ENCODE measurements at regions not wholly inside any gene's neighbourhood (a gene's known extent, or its start where the extent isn't known, plus 50 kb on each side); places are given as distances from the start of the nearest gene placed in this dataset.

DNA sequence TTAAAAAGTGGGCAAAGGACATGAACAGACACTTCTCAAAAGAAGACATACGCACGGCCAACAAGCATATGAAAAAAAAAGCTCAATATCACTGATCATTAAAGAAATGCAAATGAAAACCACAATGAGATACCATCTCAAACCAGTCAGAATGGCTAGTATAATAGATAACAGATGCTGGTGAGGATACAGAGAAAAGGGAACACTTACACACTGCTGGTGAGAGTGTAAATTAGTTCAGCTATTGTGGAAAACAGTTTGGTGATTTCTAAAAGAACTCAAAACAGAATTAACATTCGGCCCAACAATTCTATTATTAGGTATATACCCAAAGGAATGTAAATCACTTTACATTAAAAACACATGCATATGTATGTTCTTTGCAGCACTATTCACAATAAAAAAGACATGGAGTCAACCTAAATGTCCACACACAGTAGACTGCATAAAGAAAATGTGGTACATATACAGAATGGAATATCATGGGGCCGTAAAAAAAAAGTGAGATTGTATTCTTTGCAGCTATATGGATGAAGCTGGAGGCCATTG lies 1569.0 kb downstream of the OLFM4 start:
- intact Hi-C loops (cut with DNase I; ENCODE audit: low total_unique reads): no loop called here
- 87 to 97% (median 92%) methylated on average over 4 of the region's 4 CpGs for WGBS, 5 donors
- TF ChIP-seq POLR2AphosphoS5 (IDR thresholded peaks at IDR 0.05) (no peak), EP300 (IDR thresholded peaks at IDR 0.05) (no peak), POLR2A (IDR thresholded peaks at IDR 0.05) (no peak)
- TF ChIP-seq, protein P1, sequence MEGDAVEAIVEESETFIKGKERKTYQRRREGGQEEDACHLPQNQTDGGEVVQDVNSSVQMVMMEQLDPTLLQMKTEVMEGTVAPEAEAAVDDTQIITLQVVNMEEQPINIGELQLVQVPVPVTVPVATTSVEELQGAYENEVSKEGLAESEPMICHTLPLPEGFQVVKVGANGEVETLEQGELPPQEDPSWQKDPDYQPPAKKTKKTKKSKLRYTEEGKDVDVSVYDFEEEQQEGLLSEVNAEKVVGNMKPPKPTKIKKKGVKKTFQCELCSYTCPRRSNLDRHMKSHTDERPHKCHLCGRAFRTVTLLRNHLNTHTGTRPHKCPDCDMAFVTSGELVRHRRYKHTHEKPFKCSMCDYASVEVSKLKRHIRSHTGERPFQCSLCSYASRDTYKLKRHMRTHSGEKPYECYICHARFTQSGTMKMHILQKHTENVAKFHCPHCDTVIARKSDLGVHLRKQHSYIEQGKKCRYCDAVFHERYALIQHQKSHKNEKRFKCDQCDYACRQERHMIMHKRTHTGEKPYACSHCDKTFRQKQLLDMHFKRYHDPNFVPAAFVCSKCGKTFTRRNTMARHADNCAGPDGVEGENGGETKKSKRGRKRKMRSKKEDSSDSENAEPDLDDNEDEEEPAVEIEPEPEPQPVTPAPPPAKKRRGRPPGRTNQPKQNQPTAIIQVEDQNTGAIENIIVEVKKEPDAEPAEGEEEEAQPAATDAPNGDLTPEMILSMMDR (IDR thresholded peaks at IDR 0.05): no peak
- H3K27ac ChIP-seq: no peak overlapping the region
- H3K36me3 ChIP-seq: no peaks in the 10 kb centered on the region
- H3K27me3 ChIP-seq: no peaks in the 10 kb centered on the region
- H3K4me3 ChIP-seq: no peak overlapping the region
- no peaks in the 10 kb centered on the region for H3K4me1 ChIP-seq
- peaks cover 0 to 19% (median 0%) of the 10 kb centered on the region in 4 donors for H3K9me3 ChIP-seq
- DNase-seq: no peak

DNA sequence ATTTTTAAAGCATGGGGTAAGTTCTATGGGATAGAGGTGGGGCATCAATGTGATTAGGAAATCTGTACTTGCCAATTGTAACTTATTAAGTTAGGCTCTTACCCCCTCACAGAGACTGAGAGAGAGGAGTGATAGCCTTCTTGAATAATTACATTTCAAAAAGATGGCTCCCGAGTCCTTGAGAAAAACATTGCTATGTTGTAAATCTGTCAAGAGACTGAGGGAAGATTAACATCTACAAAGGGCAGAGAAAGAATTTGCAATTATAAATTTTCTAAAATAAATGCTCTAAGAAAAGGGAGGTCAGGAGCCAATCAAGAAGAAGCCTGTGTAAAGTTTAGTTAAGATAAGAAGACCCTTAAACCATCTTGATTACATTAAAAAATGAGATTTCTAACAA lies 1570.8 kb downstream of the OLFM4 start:
- intact Hi-C loops (cut with DNase I; ENCODE audit: low total_unique reads): no loop called here
- Histone ChIP-seq H3K27ac (no peak overlapping the region), H3K9me3 (peaks cover 0 to 10% (median 0%) of the 10 kb centered on the region in 4 donors), H3K4me1 (no peaks in the 10 kb centered on the region), H3K27me3 (no peaks in the 10 kb centered on the region), H3K36me3 (no peaks in the 10 kb centered on the region), H3K4me3 (no peak overlapping the region)
- WGBS, 5 donors: 41 to 68% (median 43%) methylated on average over 1 of the region's 1 CpG
- no peak for DNase-seq
- TF ChIP-seq POLR2A (IDR thresholded peaks at IDR 0.05) (no peak), POLR2AphosphoS5 (IDR thresholded peaks at IDR 0.05) (no peak), EP300 (IDR thresholded peaks at IDR 0.05) (no peak)
- TF ChIP-seq, protein P1 (IDR thresholded peaks at IDR 0.05): no peak

DNA sequence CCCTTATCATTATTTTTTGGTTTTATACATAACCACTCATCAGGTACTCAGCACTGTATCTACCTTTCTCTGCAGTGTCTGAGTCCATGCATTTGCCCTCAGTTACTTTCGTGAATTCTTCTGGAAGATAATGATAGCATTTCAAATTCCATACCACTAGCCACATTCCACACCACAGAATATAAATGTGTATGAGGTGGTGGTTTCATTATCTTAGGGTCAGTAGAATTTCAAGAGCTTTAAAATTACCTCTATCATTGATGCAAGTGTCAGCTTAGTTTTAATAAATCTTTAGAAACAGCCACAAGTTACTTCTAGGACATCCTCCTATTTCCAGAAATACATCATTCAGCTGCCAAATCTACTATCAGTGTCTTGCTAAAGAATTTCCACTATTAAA lies 1578.3 kb downstream of the OLFM4 start:
- 72 to 86% (median 73%) methylated on average over 1 of the region's 1 CpG for WGBS, 5 donors
- Histone ChIP-seq H3K27ac (no peak overlapping the region), H3K27me3 (no peaks in the 10 kb centered on the region), H3K9me3 (peaks cover 0 to 3% (median 0%) of the 10 kb centered on the region in 4 donors), H3K36me3 (no peaks in the 10 kb centered on the region), H3K4me1 (no peaks in the 10 kb centered on the region), H3K4me3 (no peak overlapping the region)
- TF ChIP-seq POLR2AphosphoS5 (IDR thresholded peaks at IDR 0.05) (no peak), EP300 (IDR thresholded peaks at IDR 0.05) (no peak), POLR2A (IDR thresholded peaks at IDR 0.05) (no peak)
- TF ChIP-seq, protein P1 (IDR thresholded peaks at IDR 0.05): no peak
- no peak for DNase-seq
- intact Hi-C loops (cut with DNase I; ENCODE audit: low total_unique reads): no loop called here

DNA sequence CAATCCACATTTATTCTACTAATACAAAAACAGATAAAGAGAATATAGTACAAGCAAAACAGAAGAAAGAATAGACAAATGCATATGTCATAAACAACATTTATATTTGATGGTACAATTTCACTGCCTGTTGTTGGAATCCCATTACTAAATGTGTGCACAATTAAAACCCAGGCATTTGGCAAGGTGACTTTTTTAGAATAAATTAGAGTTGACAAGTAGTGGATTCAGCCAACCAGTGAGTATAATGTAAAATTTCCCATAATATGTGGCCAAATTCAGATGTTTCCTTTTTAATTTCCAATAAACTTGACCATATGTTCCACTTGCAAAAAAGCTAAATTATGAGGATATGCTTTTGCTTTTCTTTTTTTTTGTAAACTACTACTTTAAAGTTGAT lies 1578.8 kb downstream of the OLFM4 start:
- Histone ChIP-seq H3K4me3 (no peak overlapping the region), H3K4me1 (no peaks in the 10 kb centered on the region), H3K36me3 (no peaks in the 10 kb centered on the region), H3K27me3 (no peaks in the 10 kb centered on the region), H3K27ac (no peak overlapping the region), H3K9me3 (no peaks in the 10 kb centered on the region)
- no peak for DNase-seq
- intact Hi-C loops (cut with DNase I; ENCODE audit: low total_unique reads): no loop called here
- TF ChIP-seq POLR2A (IDR thresholded peaks at IDR 0.05): no peak
- TF ChIP-seq POLR2AphosphoS5 (IDR thresholded peaks at IDR 0.05): no peak
- TF ChIP-seq, protein P1 (IDR thresholded peaks at IDR 0.05): no peak
- no peak for TF ChIP-seq EP300 (IDR thresholded peaks at IDR 0.05)

All from stomach (tissue), 8 donors.